Loucy (cell line): ENCODE measurements at regions not wholly inside any gene's neighbourhood (a gene's known extent, or its start where the extent isn't known, plus 50 kb on each side); places are given as distances from the start of the nearest gene placed in this dataset.

Source experiments
- H2AFZ ChIP-seq: fragments of 200-600 bp; sonication (generic); 2 replicates; pipeline ENCODE4 v1.6.0; 2016; ENCODE audit warnings: antibody characterized with exemption, mild to moderate bottlenecking, low read length, moderate library complexity
- H3F3A ChIP-seq: fragments of 200-600 bp; 2 replicates; pipeline ENCODE4 v1.6.0; 2016; ENCODE audit warnings: antibody characterized with exemption, low read depth, mild to moderate bottlenecking
- H3K27me3 ChIP-seq: fragments of 200-600 bp; sonication (generic); 2 replicates; pipeline ENCODE4 v1.6.1; 2014; ENCODE audit warnings: low read length, mild to moderate bottlenecking; ENCODE audit not compliant: insufficient read depth, poor library complexity, severe bottlenecking
- H3K36me3 ChIP-seq: fragments of 200-600 bp; sonication (generic); 2 replicates; pipeline ENCODE4 v1.6.1; 2016; ENCODE audit warnings: low read length; ENCODE audit not compliant: insufficient read depth
- H3K4me1 ChIP-seq: fragments of 200-600 bp; sonication (generic); 2 replicates; pipeline ENCODE4 v1.5.1; 2014; ENCODE audit warnings: low read length, mild to moderate bottlenecking; ENCODE audit not compliant: insufficient read depth, poor library complexity, severe bottlenecking
- H3K4me2 ChIP-seq: fragments of 200-600 bp; sonication (generic); 2 replicates; pipeline ENCODE4 v1.6.0; 2014; ENCODE audit warnings: antibody characterized with exemption, low read length, low read depth, mild to moderate bottlenecking; ENCODE audit not compliant: poor library complexity, severe bottlenecking
- H3K4me3 ChIP-seq: fragments of 200-600 bp; sonication (generic); 2 replicates; pipeline ENCODE4 v1.5.1; 2014; ENCODE audit warnings: low read length, mild to moderate bottlenecking, mixed read lengths; ENCODE audit not compliant: poor library complexity, severe bottlenecking
- H3K79me2 ChIP-seq: fragments of 200-600 bp; sonication (generic); 2 replicates; pipeline ENCODE4 v1.6.1; 2014; ENCODE audit warnings: low read length; ENCODE audit not compliant: insufficient read depth
- H3K9ac ChIP-seq: fragments of 200-600 bp; sonication (generic); 2 replicates; pipeline ENCODE4 v1.6.0; 2014; ENCODE audit warnings: mild to moderate bottlenecking, low read depth, low read length, moderate library complexity; ENCODE audit not compliant: poor library complexity, severe bottlenecking
- H3K9me2 ChIP-seq: fragments of 200-600 bp; sonication (generic); replicated peaks from 2 replicates; pipeline ENCODE4 v1.6.1; 2016; ENCODE audit warnings: low read depth, low read length, mixed read lengths
- H3K9me3 ChIP-seq: fragments of 200-600 bp; sonication (generic); 2 replicates; pipeline ENCODE4 v1.6.1; 2014; ENCODE audit warnings: mild to moderate bottlenecking, antibody characterized with exemption, low read length, low read depth; ENCODE audit not compliant: insufficient read depth
- H4K20me1 ChIP-seq: fragments of 200-600 bp; sonication (generic); 2 replicates; pipeline ENCODE4 v1.6.0; 2014; ENCODE audit warnings: antibody characterized with exemption, low read length, mild to moderate bottlenecking; ENCODE audit not compliant: insufficient read depth, poor library complexity, severe bottlenecking
- EZH2phosphoT487 ChIP-seq: fragments of 200-600 bp; IDR thresholded peaks from 2 replicates; pipeline ENCODE4 v1.6.1; 2018; ENCODE audit warnings: antibody characterized with exemption, mild to moderate bottlenecking, moderate library complexity, borderline replicate concordance
- TF ChIP-seq, protein P1 (sequence below): fragments of 200-600 bp; sonication (generic); conservative IDR thresholded peaks from 2 replicates; pipeline ENCODE4 v1.5.1; 2014; ENCODE audit warnings: mild to moderate bottlenecking, antibody characterized with exemption, low read length

DNA sequence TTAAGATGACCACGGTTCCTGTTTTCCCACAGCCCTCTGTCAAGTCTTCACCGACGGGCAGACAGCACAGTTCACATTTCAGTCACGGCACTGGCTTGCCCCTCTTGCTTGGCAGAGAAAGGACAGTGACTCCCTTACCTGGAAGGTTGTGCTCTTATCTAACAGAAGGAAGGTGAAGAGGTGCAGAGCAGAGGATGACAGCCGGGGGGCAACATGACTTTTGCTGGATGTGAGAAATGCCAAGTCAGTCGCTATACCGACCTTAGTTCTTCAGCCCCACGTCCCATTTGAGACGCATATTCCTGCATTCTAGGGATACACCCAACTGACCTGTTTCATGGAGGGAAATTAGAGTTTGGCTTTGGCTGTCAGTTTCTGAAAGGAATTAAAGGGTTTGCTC is 492.3 kb downstream of the NPIPA7 start:
- Histone ChIP-seq H3K9me2 (no peaks in the 10 kb centered on the region), H2AFZ (no peak overlapping the region), H3K4me1 (no peaks in the 10 kb centered on the region)

DNA sequence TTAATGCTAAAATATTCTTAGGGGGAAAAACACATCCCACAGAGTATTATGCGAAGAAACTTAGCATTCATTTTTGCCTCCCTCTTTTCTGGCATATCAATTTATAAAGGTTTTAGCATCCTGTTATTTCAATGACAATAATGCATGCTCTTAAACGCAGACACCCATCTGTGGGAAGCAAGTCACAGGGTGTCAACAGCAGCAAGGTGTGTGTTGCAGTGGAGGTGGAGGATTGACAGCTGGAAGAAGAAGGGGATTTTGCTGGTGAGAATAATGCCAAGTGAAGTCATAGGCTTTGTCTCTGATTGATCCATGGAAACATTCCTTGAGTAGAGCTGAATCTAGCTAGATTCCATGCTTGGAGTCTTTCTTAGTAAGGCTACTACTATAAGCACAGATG is 498.1 kb downstream of the NPIPA7 start:
- Histone ChIP-seq H3K36me3 (no peaks in the 10 kb centered on the region), H3K4me2 (no peak overlapping the region), H4K20me1 (no peaks in the 10 kb centered on the region), H2AFZ (no peak overlapping the region), H3K9me3 (no peaks in the 10 kb centered on the region), H3K9ac (no peak overlapping the region), H3K4me1 (no peaks in the 10 kb centered on the region), H3F3A (no peaks in the 10 kb centered on the region), H3K79me2 (no peaks in the 10 kb centered on the region), H3K27me3 (no peaks in the 10 kb centered on the region), H3K4me3 (no peak overlapping the region), H3K9me2 (no peaks in the 10 kb centered on the region)
- TF ChIP-seq, protein P1, sequence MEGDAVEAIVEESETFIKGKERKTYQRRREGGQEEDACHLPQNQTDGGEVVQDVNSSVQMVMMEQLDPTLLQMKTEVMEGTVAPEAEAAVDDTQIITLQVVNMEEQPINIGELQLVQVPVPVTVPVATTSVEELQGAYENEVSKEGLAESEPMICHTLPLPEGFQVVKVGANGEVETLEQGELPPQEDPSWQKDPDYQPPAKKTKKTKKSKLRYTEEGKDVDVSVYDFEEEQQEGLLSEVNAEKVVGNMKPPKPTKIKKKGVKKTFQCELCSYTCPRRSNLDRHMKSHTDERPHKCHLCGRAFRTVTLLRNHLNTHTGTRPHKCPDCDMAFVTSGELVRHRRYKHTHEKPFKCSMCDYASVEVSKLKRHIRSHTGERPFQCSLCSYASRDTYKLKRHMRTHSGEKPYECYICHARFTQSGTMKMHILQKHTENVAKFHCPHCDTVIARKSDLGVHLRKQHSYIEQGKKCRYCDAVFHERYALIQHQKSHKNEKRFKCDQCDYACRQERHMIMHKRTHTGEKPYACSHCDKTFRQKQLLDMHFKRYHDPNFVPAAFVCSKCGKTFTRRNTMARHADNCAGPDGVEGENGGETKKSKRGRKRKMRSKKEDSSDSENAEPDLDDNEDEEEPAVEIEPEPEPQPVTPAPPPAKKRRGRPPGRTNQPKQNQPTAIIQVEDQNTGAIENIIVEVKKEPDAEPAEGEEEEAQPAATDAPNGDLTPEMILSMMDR = no peak

More for the DNA sequence above, 492.3 kb downstream of the NPIPA7 start:
- no peak overlapping the region for H3K4me3 ChIP-seq
- no peaks in the 10 kb centered on the region for H3F3A ChIP-seq
- H3K36me3 ChIP-seq = no peaks in the 10 kb centered on the region
- no peak overlapping the region for H3K9ac ChIP-seq
- H3K27me3 ChIP-seq = no peaks in the 10 kb centered on the region
- no peaks in the 10 kb centered on the region for H4K20me1 ChIP-seq
- TF ChIP-seq EZH2phosphoT487 = no peak
- TF ChIP-seq, protein P1 = peak; percentile 39
- no peaks in the 10 kb centered on the region for H3K79me2 ChIP-seq
- no peak overlapping the region for H3K4me2 ChIP-seq
- no peaks in the 10 kb centered on the region for H3K9me3 ChIP-seq

DNA sequence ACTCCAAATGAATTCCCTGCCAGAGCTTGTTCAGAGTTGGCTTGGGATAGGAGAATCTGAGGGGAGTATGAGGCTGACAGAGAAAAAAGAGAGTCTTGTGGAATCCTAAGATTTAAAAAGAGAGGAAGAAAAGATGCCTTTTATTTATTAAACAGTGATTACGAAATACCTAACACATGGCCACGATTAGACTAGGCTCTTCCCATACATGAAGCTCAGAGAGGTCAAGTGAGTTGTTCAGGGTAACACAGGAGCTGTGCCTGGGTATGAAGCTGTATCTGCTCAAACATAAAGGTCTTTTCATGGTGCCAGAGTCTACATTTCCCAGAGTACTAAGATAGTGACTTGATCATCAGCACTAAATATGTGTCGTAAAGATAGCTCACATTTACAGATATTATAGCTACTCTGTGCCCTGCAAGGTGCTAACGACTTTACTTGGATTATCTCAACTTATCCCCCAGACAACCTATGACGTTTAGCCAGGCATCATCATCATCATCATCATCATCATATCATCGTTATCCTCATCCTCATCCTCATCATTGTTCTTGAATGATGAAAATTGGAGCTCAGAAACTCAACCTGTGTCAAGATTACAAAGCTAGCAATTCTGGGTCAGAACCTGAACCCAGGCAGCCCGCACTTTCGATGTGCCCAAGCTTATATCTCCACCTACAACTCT is 500.8 kb downstream of the NPIPA7 start:
- Histone ChIP-seq H4K20me1 (no peaks in the 10 kb centered on the region), H3K36me3 (no peaks in the 10 kb centered on the region), H3K4me3 (no peak overlapping the region), H3K4me1 (no peaks in the 10 kb centered on the region), H3K79me2 (no peaks in the 10 kb centered on the region), H2AFZ (no peak overlapping the region), H3K27me3 (no peaks in the 10 kb centered on the region), H3F3A (no peaks in the 10 kb centered on the region), H3K9me3 (no peaks in the 10 kb centered on the region), H3K9ac (no peak overlapping the region), H3K4me2 (no peak overlapping the region), H3K9me2 (no peaks in the 10 kb centered on the region)
- no peak for TF ChIP-seq EZH2phosphoT487
- TF ChIP-seq, protein P1 = no peak
